Activated T-cell treated with anti-CD3 and anti-CD28 coated beads, Interleukin-2, amount 50 U/mL, for 4 hours (primary cell): ENCODE measurements at regions not wholly inside any gene's neighbourhood (a gene's known extent, or its start where the extent isn't known, plus 50 kb on each side); places are given as distances from the start of the nearest gene placed in this dataset.

ENCODE experiments used
- ATAC-seq, 2 donors: fragments of 200-7000 bp; cut with Tn5 transposase; one replicate each; pipeline ENCODE4 v1.10.0; 2021
- DNase-seq: peaks from one replicate; pipeline ENCODE4 v3.0.0-alpha.2; 2020
- H3K27me3 Mint-ChIP-seq: one replicate; pipeline ENCODE4 v1.8.0; 2021; ENCODE audit warnings: low read depth, mixed read lengths
- H3K36me3 Mint-ChIP-seq: one replicate; pipeline ENCODE4 v1.8.0; 2022; ENCODE audit warnings: mixed read lengths; ENCODE audit not compliant: insufficient read depth
- H3K4me1 Mint-ChIP-seq: one replicate; pipeline ENCODE4 v1.8.0; 2021; ENCODE audit warnings: low read depth, mixed read lengths
- H3K4me3 Mint-ChIP-seq: one replicate; pipeline ENCODE4 v1.8.0; 2021; ENCODE audit warnings: mild to moderate bottlenecking, moderate library complexity, mixed read lengths
- H3K9me3 Mint-ChIP-seq: one replicate; pipeline ENCODE4 v1.8.0; 2021; ENCODE audit warnings: mixed read lengths

GRCh38 chr2:9156483-9156882 is 50.1 kb upstream of the ASAP2 start:
- no peaks in the 10 kb centered on the region for H3K9me3 Mint-ChIP-seq
- no peak for DNase-seq
- H3K4me1 Mint-ChIP-seq, result no peaks in the 10 kb centered on the region
- no peak for ATAC-seq
- no peaks in the 10 kb centered on the region for H3K36me3 Mint-ChIP-seq
- no peak overlapping the region for H3K4me3 Mint-ChIP-seq
- H3K27me3 Mint-ChIP-seq, result peaks cover 22% of the 10 kb centered on the region

GRCh38 chr2:9154061-9154460 is 52.6 kb upstream of the ASAP2 start:
- DNase-seq, result no peak
- H3K27me3 Mint-ChIP-seq, result peaks cover 33% of the 10 kb centered on the region
- no peak overlapping the region for H3K4me3 Mint-ChIP-seq
- ATAC-seq, result no peak
- no peaks in the 10 kb centered on the region for H3K4me1 Mint-ChIP-seq
- no peaks in the 10 kb centered on the region for H3K36me3 Mint-ChIP-seq
- no peaks in the 10 kb centered on the region for H3K9me3 Mint-ChIP-seq

DNA sequence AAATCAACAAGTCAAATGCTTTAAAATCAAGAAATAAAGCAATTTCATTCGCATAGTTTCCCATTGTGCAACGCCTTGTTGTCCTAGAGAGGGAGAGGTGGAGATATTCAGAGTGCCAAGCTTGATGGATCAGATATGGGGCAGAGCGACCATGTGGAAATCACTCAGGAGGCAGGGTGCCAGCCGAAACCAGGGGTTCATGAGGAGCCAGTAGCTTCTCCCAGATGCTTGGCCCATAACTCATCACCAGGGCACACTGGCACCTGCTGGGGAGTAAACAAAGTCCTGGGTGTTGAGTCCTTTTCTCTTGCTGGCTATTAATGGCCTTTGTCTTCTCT is 53.0 kb upstream of the ASAP2 start:
- Mint-ChIP-seq H3K36me3 (no peaks in the 10 kb centered on the region), H3K4me1 (no peaks in the 10 kb centered on the region), H3K27me3 (peaks cover 33% of the 10 kb centered on the region), H3K9me3 (no peaks in the 10 kb centered on the region), H3K4me3 (no peak overlapping the region)
- ATAC-seq, result no peak
- DNase-seq, result no peak

GRCh38 chr2:9152975-9153642 is 53.5 kb upstream of the ASAP2 start:
- H3K4me1 Mint-ChIP-seq, result no peaks in the 10 kb centered on the region
- no peak overlapping the region for H3K4me3 Mint-ChIP-seq
- peaks cover 34% of the 10 kb centered on the region for H3K27me3 Mint-ChIP-seq
- no peak for DNase-seq
- ATAC-seq, result no peak
- H3K9me3 Mint-ChIP-seq, result no peaks in the 10 kb centered on the region
- no peaks in the 10 kb centered on the region for H3K36me3 Mint-ChIP-seq

GRCh38 chr2:9150906-9151305 is 55.7 kb upstream of the ASAP2 start:
- Mint-ChIP-seq H3K27me3 (peaks cover 40% of the 10 kb centered on the region), H3K4me1 (no peaks in the 10 kb centered on the region), H3K4me3 (no peak overlapping the region), H3K9me3 (no peaks in the 10 kb centered on the region), H3K36me3 (no peaks in the 10 kb centered on the region)
- DNase-seq (no peak), ATAC-seq (no peak)

DNA sequence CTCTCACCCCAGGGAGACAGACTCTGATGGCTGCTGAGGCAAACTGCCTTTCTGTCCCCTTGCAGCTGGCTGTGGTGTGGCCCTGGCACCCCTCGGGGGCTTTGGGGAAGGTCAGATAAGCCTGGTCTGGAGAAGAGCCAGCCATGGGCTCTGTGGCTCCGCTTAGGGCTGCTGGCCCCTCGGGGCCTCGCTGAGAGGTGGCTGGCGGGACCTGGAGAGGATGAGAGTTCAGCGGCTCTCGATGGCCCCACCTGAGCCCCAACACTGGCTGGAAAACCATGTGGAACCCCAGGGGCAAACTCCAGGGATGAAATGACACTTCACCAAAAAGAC is 56.1 kb upstream of the ASAP2 start:
- DNase-seq, result no peak
- H3K36me3 Mint-ChIP-seq, result no peaks in the 10 kb centered on the region
- H3K4me1 Mint-ChIP-seq, result no peaks in the 10 kb centered on the region
- H3K9me3 Mint-ChIP-seq, result no peaks in the 10 kb centered on the region
- peaks cover 39% of the 10 kb centered on the region for H3K27me3 Mint-ChIP-seq
- no peak for ATAC-seq
- H3K4me3 Mint-ChIP-seq, result no peak overlapping the region

- H3K9me3 Mint-ChIP-seq, result no peaks in the 10 kb centered on the region
- DNase-seq, result no peak
- H3K27me3 Mint-ChIP-seq, result peaks cover 36% of the 10 kb centered on the region
- no peaks in the 10 kb centered on the region for H3K36me3 Mint-ChIP-seq
- H3K4me3 Mint-ChIP-seq, result no peak overlapping the region
- ATAC-seq, result no peak
- H3K4me1 Mint-ChIP-seq, result no peaks in the 10 kb centered on the region
Observed at GRCh38 chr2:9149726-9150567, 56.7 kb upstream of the ASAP2 start.

DNA sequence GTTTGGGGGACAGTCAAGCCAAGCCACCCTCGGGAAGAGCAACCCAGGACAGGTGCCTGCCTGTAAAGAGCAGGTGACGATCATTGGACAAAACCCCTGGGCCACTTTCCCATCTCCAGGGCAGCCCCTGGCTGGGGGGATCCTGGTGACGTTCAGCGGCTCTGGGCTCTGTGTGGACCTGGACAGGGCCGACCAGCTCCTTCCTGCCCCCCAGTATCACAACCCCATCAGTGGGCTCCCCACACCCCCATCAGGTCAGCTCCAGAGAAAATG is 57.3 kb upstream of the ASAP2 start:
- Mint-ChIP-seq H3K36me3 (no peaks in the 10 kb centered on the region), H3K9me3 (no peaks in the 10 kb centered on the region), H3K27me3 (peaks cover 34% of the 10 kb centered on the region), H3K4me1 (no peaks in the 10 kb centered on the region), H3K4me3 (no peak overlapping the region)
- DNase-seq (no peak), ATAC-seq (no peak)

DNA sequence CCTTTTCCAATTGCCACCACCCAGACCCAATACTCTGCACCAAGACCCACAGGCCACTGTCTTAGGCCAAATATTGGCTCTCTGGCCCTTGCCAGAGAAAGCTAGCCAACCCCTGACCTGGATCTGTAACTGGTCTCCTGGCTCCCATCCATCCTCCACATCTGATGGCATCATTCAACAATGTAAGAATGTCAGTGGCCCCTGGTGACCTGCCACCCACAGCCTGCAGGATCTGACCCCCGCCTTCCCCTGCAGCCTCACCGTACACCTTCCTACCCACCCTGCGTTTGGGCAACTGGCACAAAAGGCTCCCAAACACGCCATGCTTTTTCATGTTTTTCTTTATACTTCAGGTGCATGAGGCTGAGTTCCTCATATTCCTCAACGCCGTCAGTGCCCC is 60.0 kb upstream of the ASAP2 start:
- no peaks in the 10 kb centered on the region for H3K36me3 Mint-ChIP-seq
- peaks cover 23% of the 10 kb centered on the region for H3K27me3 Mint-ChIP-seq
- H3K4me1 Mint-ChIP-seq, result peaks cover 1% of the 10 kb centered on the region
- no peaks in the 10 kb centered on the region for H3K9me3 Mint-ChIP-seq
- H3K4me3 Mint-ChIP-seq, result no peak overlapping the region
- DNase-seq (no peak), ATAC-seq (no peak)

- no peaks in the 10 kb centered on the region for H3K9me3 Mint-ChIP-seq
- H3K36me3 Mint-ChIP-seq, result no peaks in the 10 kb centered on the region
- DNase-seq (no peak), ATAC-seq (no peak)
- peaks cover 1% of the 10 kb centered on the region for H3K4me1 Mint-ChIP-seq
- no peak overlapping the region for H3K4me3 Mint-ChIP-seq
- peaks cover 18% of the 10 kb centered on the region for H3K27me3 Mint-ChIP-seq
Observed at GRCh38 chr2:9145752-9146430, 60.7 kb upstream of the ASAP2 start.

DNA sequence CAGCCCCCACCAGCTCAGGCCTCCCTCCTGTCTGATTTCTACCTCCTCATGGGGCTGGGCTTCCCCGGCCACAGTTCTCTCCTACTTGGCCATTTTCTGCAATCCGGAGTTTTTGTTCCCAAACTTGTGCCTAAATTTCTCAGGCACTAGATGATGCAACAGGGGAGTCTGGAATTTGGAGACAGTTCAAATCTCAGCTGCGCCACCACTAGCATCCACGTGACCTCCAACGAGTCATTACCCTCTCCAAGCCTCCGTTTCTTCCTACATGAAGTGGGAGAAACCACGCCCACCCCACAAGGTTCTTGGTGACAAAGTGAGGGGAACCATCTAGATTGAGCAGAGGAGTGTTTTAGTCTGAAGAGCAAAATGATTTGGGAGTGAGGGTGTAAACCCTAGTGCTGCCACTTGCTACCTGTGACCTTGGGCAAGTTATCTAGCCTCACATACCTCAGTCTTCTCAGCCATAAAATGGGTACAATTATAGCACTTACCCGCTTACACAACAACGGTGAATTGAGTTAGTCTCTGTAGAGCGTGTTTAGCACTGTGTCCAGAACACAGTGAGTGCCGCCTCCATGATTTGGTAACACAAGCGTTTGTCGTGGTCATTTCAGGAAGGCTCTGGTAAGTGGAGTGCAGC is 61.4 kb upstream of the ASAP2 start:
- Mint-ChIP-seq H3K36me3 (no peaks in the 10 kb centered on the region), H3K9me3 (no peaks in the 10 kb centered on the region), H3K4me1 (peaks cover 1% of the 10 kb centered on the region), H3K27me3 (peaks cover 18% of the 10 kb centered on the region), H3K4me3 (no peak overlapping the region)
- ATAC-seq, result no peak
- DNase-seq, result no peak

GRCh38 chr2:9144617-9145016 is 62.0 kb upstream of the ASAP2 start:
- Mint-ChIP-seq H3K9me3 (no peaks in the 10 kb centered on the region), H3K36me3 (no peaks in the 10 kb centered on the region), H3K4me1 (peaks cover 1% of the 10 kb centered on the region), H3K27me3 (peaks cover 17% of the 10 kb centered on the region), H3K4me3 (no peak overlapping the region)
- no peak for DNase-seq
- ATAC-seq, result no peak

DNA sequence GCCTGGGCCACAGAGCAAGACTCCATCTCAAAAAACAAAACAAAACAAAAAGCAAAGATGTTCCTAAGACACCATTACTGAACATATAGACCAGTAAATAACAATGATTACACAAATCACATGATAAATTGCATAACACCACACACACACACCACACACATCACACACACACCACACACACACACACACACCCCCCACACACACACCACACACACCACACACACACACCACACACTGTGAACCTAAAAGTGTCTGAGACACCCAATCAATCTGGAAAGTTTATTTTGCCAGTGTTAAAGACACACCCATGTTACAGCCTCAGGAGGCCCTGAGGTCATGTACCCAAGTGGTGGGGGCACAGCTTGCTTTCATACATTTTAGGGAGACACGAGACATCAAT is 62.6 kb upstream of the ASAP2 start:
- ATAC-seq, result no peak
- H3K9me3 Mint-ChIP-seq, result no peaks in the 10 kb centered on the region
- H3K4me1 Mint-ChIP-seq, result peaks cover 1% of the 10 kb centered on the region
- H3K4me3 Mint-ChIP-seq, result no peak overlapping the region
- no peak for DNase-seq
- H3K27me3 Mint-ChIP-seq, result peaks cover 17% of the 10 kb centered on the region
- H3K36me3 Mint-ChIP-seq, result no peaks in the 10 kb centered on the region

DNA sequence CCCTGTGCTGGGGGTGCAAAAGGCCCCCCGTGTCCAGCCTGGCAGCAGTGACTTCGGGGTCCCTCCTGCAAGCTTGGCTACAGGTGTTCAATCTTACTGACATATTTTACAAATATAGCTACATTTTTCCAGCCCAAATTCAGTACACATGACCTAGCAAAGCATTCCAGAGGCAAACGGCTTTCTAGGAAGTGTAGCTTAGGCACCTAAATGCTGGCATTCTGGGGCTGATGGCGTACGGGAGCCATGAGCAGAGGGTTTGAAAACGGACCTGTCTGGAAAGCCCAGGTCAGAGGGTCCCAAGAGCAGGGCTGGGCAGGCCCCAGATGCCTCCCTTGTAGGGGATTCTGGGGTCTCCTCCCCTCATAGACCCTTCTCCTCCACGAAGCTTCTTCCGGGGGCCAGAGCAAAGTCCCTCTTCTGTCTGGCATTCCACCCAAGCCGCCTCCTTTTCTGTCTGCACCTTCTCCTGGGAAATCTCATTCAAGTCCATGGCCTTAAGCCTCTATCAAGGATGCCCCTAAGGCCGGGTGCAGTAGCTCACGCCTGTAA is 63.3 kb upstream of the ASAP2 start:
- no peak for DNase-seq
- peaks cover 17% of the 10 kb centered on the region for H3K27me3 Mint-ChIP-seq
- ATAC-seq, result no peak

More for the DNA sequence above, 63.3 kb upstream of the ASAP2 start:
- Mint-ChIP-seq H3K4me3 (no peak overlapping the region), H3K9me3 (no peaks in the 10 kb centered on the region), H3K4me1 (peaks cover 1% of the 10 kb centered on the region), H3K36me3 (no peaks in the 10 kb centered on the region)
